CD14-positive monocyte (primary cell): ENCODE measurements at regions not wholly inside any gene's neighbourhood (a gene's known extent, or its start where the extent isn't known, plus 50 kb on each side); places are given as distances from the start of the nearest gene placed in this dataset.

Experiments
- DNase-seq, 3 donors: peaks; one replicate each; pipeline ENCODE4 v3.0.0-alpha.2; 2011 to 2022
- H2AFZ ChIP-seq: 2 replicates; pipeline ENCODE4 v1.6.0; 2012; ENCODE audit warnings: mild to moderate bottlenecking, low read depth, low read length, inconsistent platforms; ENCODE audit not compliant: insufficient read depth, poor library complexity, severe bottlenecking
- H3K27ac ChIP-seq, 2 donors: 1 replicate in 1 of 2; 2 replicates in 1 of 2; pipeline ENCODE4 v1.5.1; 2012 to 2013; ENCODE audit warnings: low read length in 2 of 2, control low read depth in 1 of 2, inconsistent platforms in 1 of 2, low read depth in 1 of 2, mild to moderate bottlenecking in 1 of 2
- H3K27me3 ChIP-seq, 2 donors: one replicate each; pipeline versions ENCODE4 v1.6.0 to v1.6.1; 2011 to 2013; ENCODE audit warnings: low read length in 2 of 2; ENCODE audit not compliant: control insufficient read depth in 2 of 2, insufficient read depth in 2 of 2
- H3K36me3 ChIP-seq, 2 donors: replicated peaks in 1 of 2; 1 replicate in 1 of 2; 2 replicates in 1 of 2; pipeline versions ENCODE4 v1.5.1 to v1.6.1; 2012 to 2013; ENCODE audit warnings: low read length in 2 of 2, control low read depth in 1 of 2, inconsistent platforms in 1 of 2, mild to moderate bottlenecking in 1 of 2; ENCODE audit not compliant: insufficient read depth in 2 of 2, control insufficient read depth in 1 of 2
- H3K4me1 ChIP-seq, 2 donors: 1 replicate in 1 of 2; 2 replicates in 1 of 2; pipeline versions ENCODE4 v1.5.1 to v1.6.1; 2012 to 2013; ENCODE audit warnings: low read length in 2 of 2, control low read depth in 1 of 2, inconsistent platforms in 1 of 2, mild to moderate bottlenecking in 1 of 2, moderate library complexity in 1 of 2; ENCODE audit not compliant: insufficient read depth in 2 of 2, control insufficient read depth in 1 of 2
- H3K4me2 ChIP-seq: replicated peaks from 2 replicates; pipeline ENCODE3; 2012; ENCODE audit warnings: low read length, moderate library complexity, mild to moderate bottlenecking; ENCODE audit not compliant: poor library complexity, severe bottlenecking; ENCODE audit errors: extremely low read depth
- H3K4me3 ChIP-seq, 3 experiments: fragments of 200-600 bp in 1 of 3; sonication (generic) in 1 of 3; replicated peaks in 1 of 3; 1 replicate in 2 of 3; 2 replicates in 1 of 3; pipeline ENCODE4 v1.5.1; 2011 to 2013; ENCODE audit warnings: low read length in 3 of 3, mild to moderate bottlenecking in 3 of 3, control low read depth in 2 of 3, low read depth in 2 of 3, inconsistent platforms in 1 of 3, moderate library complexity in 1 of 3
- H3K79me2 ChIP-seq: 2 replicates; pipeline ENCODE4 v1.6.0; 2012; ENCODE audit warnings: mild to moderate bottlenecking, control low read depth, inconsistent platforms, low read length, moderate library complexity; ENCODE audit not compliant: insufficient read depth
- H3K9ac ChIP-seq: 2 replicates; pipeline ENCODE4 v1.6.0; 2017; ENCODE audit warnings: low read length, mild to moderate bottlenecking; ENCODE audit not compliant: insufficient read depth, poor library complexity, severe bottlenecking
- H3K9me3 ChIP-seq, 2 donors: replicated peaks in 1 of 2; 1 replicate in 1 of 2; 2 replicates in 1 of 2; pipeline versions ENCODE4 v1.5.1 to v1.6.1; 2012 to 2013; ENCODE audit warnings: low read length in 2 of 2, control low read depth in 1 of 2; ENCODE audit not compliant: control insufficient read depth in 1 of 2, insufficient read depth in 1 of 2
- H4K20me1 ChIP-seq: 2 replicates; pipeline ENCODE4 v1.6.0; 2012; ENCODE audit warnings: mild to moderate bottlenecking, low read length, control low read depth, moderate library complexity; ENCODE audit not compliant: insufficient read depth
- H3K27ac Mint-ChIP-seq, 7 donors: one replicate each; pipeline ENCODE4 v1.8.0; 2020; ENCODE audit warnings: mild to moderate bottlenecking in 7 of 7, mixed read lengths in 7 of 7, moderate library complexity in 6 of 7, inconsistent platforms in 2 of 7
- H3K27me3 Mint-ChIP-seq, 3 donors: one replicate each; pipeline ENCODE4 v1.8.0; 2021 to 2022; ENCODE audit warnings: low read depth in 3 of 3, mild to moderate bottlenecking in 3 of 3, mixed read lengths in 3 of 3, moderate library complexity in 3 of 3, inconsistent platforms in 1 of 3
- H3K36me3 Mint-ChIP-seq, 2 donors: one replicate each; pipeline ENCODE4 v1.8.0; 2020; ENCODE audit warnings: mixed read lengths in 2 of 2, inconsistent platforms in 1 of 2, mild to moderate bottlenecking in 1 of 2
- H3K4me1 Mint-ChIP-seq: one replicate; pipeline ENCODE4 v1.8.0; 2020; ENCODE audit warnings: mild to moderate bottlenecking, mixed read lengths
- H3K4me3 Mint-ChIP-seq, 2 donors: one replicate each; pipeline ENCODE4 v1.8.0; 2020; ENCODE audit warnings: mild to moderate bottlenecking in 2 of 2, mixed read lengths in 2 of 2, moderate library complexity in 1 of 2
- H3K9me3 Mint-ChIP-seq, 7 donors: one replicate each; pipeline ENCODE4 v1.8.0; 2020 to 2022; ENCODE audit warnings: mixed read lengths in 7 of 7, mild to moderate bottlenecking in 6 of 7, moderate library complexity in 6 of 7, inconsistent platforms in 2 of 7
- WGBS: methylation state at CpG from one replicate; pipeline ENCODE4 v1.1.5; 2013; ENCODE audit warnings: missing lambda C conversion rate; ENCODE audit not compliant: insufficient coverage; 5-methylcytosine and 5-hydroxymethylcytosine counted together
- intact Hi-C, 2 donors: fragments of 100-400 bp; cut with micrococcal nuclease; formaldehyde crosslinking; loops; one replicate each; pipeline versions ENCODE4 v1.15.0 to v1.15.1; 2023
- TF ChIP-seq, protein P1 (sequence below): fragments of 200-600 bp; IDR thresholded peaks from one replicate; pipeline ENCODE4 v1.8.0; 2022; ENCODE audit warnings: antibody characterized with exemption, mild to moderate bottlenecking

DNA sequence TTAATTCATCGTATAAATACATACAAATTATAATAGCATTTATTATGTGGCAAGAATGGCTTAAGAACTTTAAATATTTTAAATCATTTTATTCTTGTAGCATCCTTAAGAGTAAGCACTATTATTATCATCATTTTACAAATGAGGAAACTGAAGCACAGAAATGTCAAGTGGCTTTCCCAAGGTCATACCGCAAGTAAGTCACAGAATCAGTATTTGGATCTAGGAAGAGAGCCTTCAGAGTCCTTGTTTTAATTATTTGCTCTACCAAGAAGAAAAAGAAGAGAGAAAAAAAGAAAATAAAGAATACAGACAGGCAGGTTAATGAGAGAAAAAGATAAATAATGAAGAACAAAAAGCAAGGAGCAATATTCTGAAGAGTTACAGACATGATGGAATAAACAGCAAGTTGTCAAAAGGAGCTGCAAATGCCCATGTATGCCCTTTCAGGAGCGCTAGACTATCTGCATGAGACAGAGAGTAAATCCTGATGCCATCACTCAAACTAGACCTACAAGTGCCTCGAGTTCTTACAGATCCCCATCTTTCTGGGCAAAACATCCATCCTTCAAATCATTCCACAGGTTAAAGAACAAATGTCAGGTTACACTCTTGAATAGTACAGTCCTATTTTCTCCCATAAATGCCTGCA lies 57.8 kb upstream of the ETAA1 start:
- Histone ChIP-seq H3K27me3 (no peaks in the 10 kb centered on the region), H4K20me1 (no peaks in the 10 kb centered on the region), H3K4me1 (no peaks in the 10 kb centered on the region), H3K9ac (no peak overlapping the region), H2AFZ (no peak overlapping the region), H3K4me3 (no peak overlapping the region), H3K36me3 (no peaks in the 10 kb centered on the region), H3K4me2 (no peak overlapping the region), H3K79me2 (no peaks in the 10 kb centered on the region), H3K9me3 (no peaks in the 10 kb centered on the region), H3K27ac (no peak overlapping the region)
- 93% methylated on average over 2 of the region's 4 CpGs for WGBS
- Mint-ChIP-seq H3K9me3 (peaks cover 0 to 6% (median 0%) of the 10 kb centered on the region in 7 donors), H3K4me3 (no peak overlapping the region), H3K27ac (no peak overlapping the region), H3K4me1 (no peaks in the 10 kb centered on the region), H3K36me3 (no peaks in the 10 kb centered on the region), H3K27me3 (peaks cover 0 to 2% (median 2%) of the 10 kb centered on the region in 3 donors)
- DNase-seq: no peak
- TF ChIP-seq, protein P1, sequence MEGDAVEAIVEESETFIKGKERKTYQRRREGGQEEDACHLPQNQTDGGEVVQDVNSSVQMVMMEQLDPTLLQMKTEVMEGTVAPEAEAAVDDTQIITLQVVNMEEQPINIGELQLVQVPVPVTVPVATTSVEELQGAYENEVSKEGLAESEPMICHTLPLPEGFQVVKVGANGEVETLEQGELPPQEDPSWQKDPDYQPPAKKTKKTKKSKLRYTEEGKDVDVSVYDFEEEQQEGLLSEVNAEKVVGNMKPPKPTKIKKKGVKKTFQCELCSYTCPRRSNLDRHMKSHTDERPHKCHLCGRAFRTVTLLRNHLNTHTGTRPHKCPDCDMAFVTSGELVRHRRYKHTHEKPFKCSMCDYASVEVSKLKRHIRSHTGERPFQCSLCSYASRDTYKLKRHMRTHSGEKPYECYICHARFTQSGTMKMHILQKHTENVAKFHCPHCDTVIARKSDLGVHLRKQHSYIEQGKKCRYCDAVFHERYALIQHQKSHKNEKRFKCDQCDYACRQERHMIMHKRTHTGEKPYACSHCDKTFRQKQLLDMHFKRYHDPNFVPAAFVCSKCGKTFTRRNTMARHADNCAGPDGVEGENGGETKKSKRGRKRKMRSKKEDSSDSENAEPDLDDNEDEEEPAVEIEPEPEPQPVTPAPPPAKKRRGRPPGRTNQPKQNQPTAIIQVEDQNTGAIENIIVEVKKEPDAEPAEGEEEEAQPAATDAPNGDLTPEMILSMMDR: no peak
- intact Hi-C loops: no loop called here

DNA sequence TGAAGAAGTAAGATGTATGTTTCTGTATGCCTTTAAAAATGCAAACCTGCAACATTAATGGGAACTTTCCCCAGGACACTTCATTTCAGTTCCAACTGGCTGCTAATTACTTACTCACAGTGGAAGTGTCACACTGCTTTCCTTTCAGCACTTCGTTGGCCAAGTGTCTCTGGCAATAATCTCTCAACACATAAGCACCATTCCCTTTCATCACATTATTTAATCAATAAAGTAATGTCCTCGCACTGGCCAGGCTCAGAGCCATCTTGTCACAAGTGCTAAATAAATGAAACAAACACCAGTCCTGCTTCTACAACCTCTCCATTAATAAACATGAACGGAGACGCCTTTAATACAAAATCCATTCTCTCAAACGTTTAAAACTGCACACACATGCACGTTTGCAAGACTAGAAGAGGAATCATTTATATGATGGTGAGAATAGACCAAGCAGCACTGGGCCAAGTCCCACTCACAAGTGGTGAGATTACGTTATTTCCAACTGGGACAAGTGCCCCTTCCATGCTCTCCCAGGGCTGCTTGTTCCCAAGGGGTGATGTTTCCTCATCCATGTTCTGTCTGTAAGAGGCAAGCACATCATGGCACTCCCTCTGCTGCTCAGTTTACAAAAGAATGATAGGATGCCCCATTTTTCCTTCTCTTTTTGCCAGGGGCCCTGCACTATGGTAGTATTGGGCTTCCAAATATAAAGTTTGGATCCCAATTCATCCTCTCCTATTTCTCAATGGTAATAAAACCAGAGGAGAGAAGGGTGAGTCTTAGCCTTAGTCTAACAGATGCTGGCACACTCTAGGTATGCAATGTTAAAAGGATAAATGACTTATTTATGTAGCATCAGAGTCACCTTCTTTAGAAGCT lies 56.8 kb upstream of the ETAA1 start:
- intact Hi-C loops: no loop called here
- H3K4me1 ChIP-seq: no peaks in the 10 kb centered on the region
- H3K27me3 ChIP-seq: no peaks in the 10 kb centered on the region
- Mint-ChIP-seq H3K4me1 (no peaks in the 10 kb centered on the region), H3K27ac (no peak overlapping the region), H3K27me3 (peaks cover 0 to 2% (median 2%) of the 10 kb centered on the region in 3 donors), H3K36me3 (no peaks in the 10 kb centered on the region), H3K4me3 (no peak overlapping the region), H3K9me3 (peaks cover 0 to 11% (median 3%) of the 10 kb centered on the region in 7 donors)
- no peaks in the 10 kb centered on the region for H3K36me3 ChIP-seq
- DNase-seq: no peak
- WGBS: 64% methylated on average over 2 of the region's 7 CpGs
- no peak overlapping the region for H3K4me2 ChIP-seq
- H4K20me1 ChIP-seq: no peaks in the 10 kb centered on the region
- H3K79me2 ChIP-seq: no peaks in the 10 kb centered on the region
- TF ChIP-seq, protein P1: no peak
- H3K9ac ChIP-seq: no peak overlapping the region
- no peaks in the 10 kb centered on the region for H3K9me3 ChIP-seq
- H3K4me3 ChIP-seq: no peak overlapping the region
- H3K27ac ChIP-seq: no peak overlapping the region
- H2AFZ ChIP-seq: no peak overlapping the region
